Stimulated activated CD8-positive, alpha-beta memory T cell treated with anti-CD3 and anti-CD28 coated beads, Interleukin-7, amount 100 ng/mL, for 24 hours (primary cell): ENCODE measurements at regions not wholly inside any gene's neighbourhood (a gene's known extent, or its start where the extent isn't known, plus 50 kb on each side); places are given as distances from the start of the nearest gene placed in this dataset.
"Not testable (repeated sequence)": the region's sequence is repeated elsewhere in the genome, so short reads cannot be mapped to it uniquely, and the experiment has no call there.

Source experiments
- DNase-seq: peaks from one replicate; pipeline ENCODE4 v3.0.0-alpha.2; 2020; ENCODE audit warnings: low read depth

DNA sequence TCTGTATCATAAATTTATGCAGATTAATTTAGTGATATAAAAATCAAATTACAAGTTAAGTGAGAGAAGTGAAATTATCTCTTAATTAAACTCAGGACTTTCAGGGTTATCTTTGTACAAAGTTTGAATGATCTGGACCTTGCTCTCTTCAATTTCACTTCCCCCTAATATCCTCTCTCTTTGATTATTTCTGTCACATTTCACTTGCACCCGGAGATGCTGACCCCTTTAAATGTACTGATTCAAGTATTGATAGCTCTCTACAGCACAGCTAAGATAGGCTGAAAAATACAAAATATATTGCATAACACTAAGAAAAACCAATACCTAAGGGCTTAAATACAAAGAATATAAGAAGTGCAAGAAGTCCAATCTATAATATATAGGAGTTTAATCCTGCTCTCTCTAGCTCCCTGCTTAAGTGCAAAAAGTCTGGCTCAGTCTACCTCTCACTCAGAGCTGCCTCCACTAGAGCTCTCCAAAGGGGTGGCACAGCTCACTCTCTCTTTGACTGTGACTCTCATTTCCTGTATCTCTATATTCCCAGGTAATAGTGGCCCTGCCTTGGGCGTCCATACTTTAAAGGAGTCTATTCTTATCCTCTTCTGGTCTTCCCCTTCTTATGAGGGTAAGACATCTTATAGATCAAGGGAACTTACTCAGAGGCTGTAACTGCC, 588.4 kb downstream of the RFPL4B start:
- no peak for DNase-seq

- DNase-seq = no peak
These were observed 588.9 kb downstream of the RFPL4B start for GRCh38 chr6:112936079-112936472.

- no peak for DNase-seq
These were observed 589.4 kb downstream of the RFPL4B start for GRCh38 chr6:112936504-112936903.

GRCh38 chr6:112937690-112938089, 590.6 kb downstream of the RFPL4B start:
- not testable (repeated sequence) for DNase-seq

DNA sequence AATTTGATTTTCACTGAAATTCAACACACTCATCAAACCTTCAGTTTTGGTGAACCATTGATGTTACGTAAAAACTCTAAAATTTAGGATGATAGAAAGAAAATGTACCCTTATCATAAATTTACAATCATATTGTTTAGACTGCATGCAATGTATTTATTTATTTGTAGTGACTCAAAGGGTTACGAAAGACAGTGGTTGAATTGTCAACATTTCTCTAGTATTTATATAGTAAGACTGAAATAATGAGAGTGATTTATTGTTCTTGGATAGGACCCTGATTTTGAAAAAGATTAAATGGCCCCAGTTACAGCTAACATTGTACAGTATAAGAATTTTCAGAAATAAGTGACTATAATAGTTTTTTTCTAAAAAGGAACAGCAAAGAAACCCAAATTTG, 591.5 kb downstream of the RFPL4B start:
- DNase-seq = no peak

GRCh38 chr6:112939563-112939962, 592.4 kb downstream of the RFPL4B start:
- DNase-seq = no peak

DNA sequence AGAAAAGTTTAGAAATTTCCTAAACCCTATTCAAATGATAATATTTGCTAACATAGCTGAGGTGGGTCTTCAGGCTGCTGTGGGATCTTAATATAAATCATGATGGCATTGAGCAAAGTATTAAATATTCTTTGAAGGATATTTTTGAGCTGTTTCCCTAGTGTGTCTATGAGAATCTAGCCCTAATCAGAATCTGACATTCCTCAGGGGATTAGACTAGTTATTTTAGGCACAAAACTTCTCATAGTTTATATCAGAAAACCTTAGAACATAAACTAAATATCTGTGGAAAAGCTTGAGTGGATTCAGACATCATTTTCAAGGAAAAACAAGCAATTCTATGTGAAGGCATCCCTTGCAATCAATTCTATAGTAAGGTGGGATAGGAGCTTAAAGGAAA, 594.5 kb downstream of the RFPL4B start:
- no peak for DNase-seq

DNA sequence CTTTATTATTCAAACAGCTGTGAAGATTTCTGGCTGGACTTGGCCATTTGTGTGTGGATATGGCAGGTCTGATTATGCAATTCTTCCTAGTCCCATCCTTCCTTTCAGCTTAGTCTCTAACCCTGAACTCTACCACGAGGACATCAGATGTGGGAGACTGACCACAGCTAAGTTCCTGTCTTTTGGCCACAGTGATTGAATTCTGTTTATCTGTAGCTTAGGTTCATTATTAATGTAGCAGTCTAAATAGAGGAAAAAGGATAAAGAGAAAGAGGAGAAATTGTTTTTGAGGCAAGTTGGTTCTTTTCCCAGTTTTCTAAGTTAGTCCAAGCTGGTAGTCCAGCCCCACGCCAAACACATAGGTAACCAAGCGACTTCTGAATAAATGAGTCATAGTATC, 598.9 kb downstream of the RFPL4B start:
- DNase-seq = no peak

GRCh38 chr6:112947507-112947906, 600.4 kb downstream of the RFPL4B start:
- DNase-seq = no peak

DNA sequence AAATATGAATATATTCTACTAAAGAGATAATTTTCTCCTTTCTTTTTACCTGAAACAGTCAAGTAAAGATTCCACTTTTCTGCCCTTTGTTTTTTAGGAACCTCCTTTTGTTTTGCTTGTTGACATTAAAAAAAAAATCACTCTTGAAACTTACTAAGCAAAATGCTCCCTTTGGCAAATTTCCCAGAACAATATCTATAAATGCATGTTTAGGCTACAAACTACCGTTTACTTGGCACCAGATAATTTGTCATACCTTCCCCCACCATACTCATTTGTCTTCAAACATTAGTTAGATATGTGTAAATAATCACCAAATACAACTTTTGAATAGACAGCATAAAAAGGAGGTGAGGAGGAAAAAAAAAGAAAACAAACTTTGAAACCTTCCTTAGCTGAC, 604.7 kb downstream of the RFPL4B start:
- DNase-seq = no peak

DNA sequence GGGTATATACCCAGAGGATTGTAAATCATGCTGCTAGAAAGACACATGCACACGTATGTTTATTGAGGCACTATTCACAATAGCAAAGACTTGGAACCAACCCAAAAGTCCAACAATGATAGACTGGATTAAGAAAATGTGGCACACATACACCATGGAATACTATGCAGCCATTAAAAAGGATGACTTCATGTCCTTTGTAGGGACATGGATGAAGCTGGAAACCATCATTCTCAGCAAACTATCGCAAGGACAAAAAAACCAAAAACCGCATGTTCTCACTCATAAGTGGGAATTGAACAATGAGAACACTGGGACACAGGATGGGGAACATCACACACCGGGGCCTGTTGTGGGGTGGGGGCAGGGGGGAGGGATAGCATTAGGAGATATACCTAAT, 608.6 kb downstream of the RFPL4B start:
- DNase-seq = not testable (repeated sequence)

GRCh38 chr6:112956696-112957535, 609.8 kb downstream of the RFPL4B start:
- DNase-seq = no peak

- no peak for DNase-seq
These were observed 610.4 kb downstream of the RFPL4B start for GRCh38 chr6:112957536-112957916.

DNA sequence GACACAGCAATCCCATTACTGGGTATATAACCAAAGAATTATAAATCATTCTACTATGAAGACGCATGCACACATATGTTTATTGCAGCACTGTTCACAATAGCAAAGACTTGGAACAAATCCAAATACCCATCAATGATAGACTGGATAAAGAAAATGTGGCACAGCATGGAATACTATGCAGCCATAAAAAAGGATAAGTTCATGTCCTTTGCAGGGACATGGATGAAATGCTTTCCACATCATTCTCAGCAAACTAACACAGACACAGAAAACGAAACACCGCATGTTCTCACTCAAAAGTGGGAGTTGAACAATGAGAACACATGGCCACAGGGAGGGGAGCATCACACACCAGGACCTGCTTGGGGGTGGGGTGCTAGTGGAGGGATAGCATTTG, 613.0 kb downstream of the RFPL4B start:
- DNase-seq = not testable (repeated sequence)

DNA sequence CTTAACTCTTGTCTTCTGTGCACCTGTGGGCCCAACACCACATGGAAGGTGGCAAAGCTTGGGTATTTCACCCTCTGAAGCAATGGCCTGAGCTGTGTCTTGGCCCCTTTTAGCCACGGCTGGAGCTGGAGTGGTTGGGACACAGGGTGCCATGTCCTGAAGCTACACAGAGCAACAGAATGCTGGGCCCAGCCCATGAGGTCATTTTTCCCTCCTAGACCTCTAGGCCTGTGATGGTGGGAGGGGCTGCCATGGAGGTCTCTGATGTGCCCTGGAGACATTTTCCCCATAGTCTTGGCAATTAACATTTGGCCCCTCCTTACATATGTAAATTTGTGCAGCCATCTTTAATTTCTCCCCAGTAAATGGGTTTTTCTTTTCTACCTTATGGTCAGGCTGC, 620.8 kb downstream of the RFPL4B start:
- no peak for DNase-seq

- DNase-seq = no peak
These were observed 624.5 kb downstream of the RFPL4B start for GRCh38 chr6:112971651-112972050.

GRCh38 chr6:112974931-112975330, 627.8 kb downstream of the RFPL4B start:
- DNase-seq = not testable (repeated sequence)

DNA sequence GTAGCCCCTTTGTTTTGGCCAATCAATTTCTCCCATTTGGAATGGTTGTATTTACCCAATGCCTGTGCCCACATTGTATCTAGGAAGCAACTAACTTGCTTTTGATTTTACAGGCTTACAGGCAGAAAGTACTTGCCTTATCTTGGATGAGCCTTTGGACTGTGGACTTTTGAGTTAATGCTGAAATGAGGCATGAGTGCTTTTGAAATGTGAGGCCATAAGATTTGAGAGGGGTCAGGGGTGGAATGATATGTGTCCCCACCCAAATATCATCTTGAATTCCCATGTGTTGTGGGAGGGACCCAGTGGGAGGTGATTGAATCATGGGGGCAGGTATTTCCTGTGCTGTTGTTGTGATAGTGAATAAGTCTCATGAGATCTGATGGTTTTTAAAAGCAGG, 629.4 kb downstream of the RFPL4B start:
- DNase-seq = not testable (repeated sequence)

DNA sequence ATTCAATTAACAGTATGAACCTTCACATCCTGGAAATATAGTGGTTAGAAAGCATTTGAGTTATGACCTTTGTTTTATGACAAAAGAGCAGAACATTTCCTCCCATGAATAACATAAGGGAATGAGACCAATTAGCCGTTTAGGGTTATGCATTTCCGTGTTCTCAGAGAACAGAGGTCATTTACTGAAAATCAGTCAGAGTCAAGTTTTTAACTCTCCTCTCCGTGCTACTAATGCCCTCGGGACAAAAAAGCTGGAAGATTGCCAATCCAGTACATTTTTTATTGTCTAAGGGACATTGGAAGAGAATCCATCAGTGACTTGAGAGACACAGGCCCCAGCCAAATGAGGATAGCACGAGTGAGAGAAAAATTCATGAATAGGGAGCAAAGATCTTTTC, 632.7 kb downstream of the RFPL4B start:
- DNase-seq = no peak

DNA sequence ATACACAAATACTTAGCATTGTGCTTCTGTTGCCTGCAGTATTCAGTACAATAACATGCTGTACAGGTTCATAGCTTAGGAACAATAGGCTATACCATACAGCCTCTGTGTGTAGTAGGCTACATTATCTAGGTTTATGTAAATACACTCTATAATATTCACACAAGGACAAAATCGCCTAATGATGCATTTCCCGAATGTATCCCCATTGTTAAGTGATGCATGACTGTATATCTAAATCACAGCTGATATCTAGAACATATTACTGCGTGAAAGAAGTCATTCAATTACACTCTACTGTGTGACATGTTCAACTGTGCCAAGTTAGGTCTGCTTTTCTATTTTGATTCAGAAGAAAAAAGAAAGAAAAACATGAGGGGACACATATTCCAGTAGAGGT, 633.5 kb downstream of the RFPL4B start:
- no peak for DNase-seq

- no peak for DNase-seq
These were observed 636.7 kb downstream of the RFPL4B start for GRCh38 chr6:112983713-112984261.

- DNase-seq = no peak
These were observed 637.8 kb downstream of the RFPL4B start for GRCh38 chr6:112984899-112985298.

DNA sequence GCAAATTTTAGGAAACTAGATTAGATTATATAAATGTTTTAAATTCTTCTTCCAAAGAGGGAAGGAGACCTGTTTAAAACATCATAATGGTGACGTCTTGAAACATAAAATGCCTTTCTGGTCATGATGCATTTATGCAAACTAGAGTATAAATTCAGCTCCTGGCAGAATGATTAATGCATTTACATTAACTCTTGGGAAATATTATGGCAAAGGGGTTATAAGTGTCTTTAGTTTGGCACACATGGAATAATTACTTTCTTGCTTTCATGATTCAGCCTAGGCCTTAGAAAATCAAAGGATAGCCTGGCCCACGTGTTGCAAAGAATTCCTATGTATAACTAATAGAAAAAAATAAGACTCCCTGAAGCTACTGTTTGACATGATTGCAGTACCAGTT, 639.2 kb downstream of the RFPL4B start:
- DNase-seq = no peak
